HG03521 (cell line): ENCODE measurements at regions not wholly inside any gene's neighbourhood (a gene's known extent, or its start where the extent isn't known, plus 50 kb on each side); places are given as distances from the start of the nearest gene placed in this dataset.

ENCODE experiments used
- ATAC-seq: cut with Tn5 transposase; IDR thresholded peaks from one replicate; pipeline ENCODE4 v1.9.1; 2021; ENCODE audit warnings: mild to moderate bottlenecking, moderate library complexity; ENCODE audit not compliant: unreplicated experiment

DNA sequence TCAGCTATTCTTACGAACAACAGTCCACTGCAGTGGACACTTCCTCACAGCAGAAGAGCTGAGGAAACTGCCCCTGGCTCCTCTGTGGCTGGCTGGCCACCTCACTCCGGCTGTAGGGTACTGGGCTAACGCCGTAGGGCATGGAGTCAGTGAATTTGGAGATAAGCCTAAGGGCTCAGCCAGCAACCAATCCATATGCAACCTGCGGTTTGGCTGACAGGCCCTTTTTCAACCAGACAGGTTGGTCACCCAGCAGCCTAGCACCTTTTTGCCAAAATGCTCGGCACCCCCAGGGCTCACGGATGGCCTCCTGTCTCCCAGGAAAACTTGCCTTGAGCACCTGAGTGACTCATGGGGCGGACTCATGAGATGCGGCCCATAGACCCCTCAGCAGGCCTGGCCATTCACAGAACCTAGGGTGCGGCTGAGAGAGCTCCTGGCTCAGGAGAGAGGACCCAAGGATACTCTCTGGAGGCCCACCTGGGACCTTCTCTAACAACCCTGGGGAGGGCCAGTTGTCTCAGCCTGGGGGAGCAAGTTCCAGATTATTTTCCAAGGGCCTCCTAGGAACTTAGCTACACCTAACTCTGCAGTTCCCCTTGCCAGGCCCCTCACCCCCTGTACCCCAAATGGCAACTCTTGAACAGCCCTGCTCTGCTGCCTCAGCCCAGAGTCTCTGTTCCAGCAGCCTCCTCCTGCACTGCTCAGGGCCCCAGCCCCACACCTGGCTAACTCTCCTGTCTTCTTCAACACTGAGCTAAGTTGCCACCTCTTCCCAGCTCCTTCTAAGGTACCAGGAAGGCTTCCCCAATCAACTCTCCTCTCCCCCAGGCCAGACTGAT lies 252.1 kb downstream of the CYP26B1 start:
- no peak for ATAC-seq

DNA sequence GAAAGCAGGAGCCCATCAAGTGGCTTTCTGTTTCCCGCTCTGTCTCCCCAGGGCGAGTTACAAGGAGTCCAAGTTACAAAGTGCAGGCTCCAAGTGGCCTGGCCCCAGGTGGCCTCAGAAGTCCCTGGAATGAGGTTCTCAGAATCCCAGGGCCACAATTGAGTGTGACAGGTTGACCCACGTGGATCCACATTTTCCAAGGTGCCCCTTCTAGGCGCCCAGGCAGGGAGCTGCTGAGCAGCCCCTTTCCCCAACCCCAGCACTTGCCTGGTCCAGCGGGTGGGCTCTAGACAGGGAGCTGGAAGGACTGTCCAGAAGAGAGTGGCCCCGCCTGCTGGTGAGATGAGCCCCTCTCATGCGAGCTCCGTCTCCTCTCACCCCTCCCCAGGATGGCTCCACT lies 253.4 kb downstream of the CYP26B1 start:
- no peak for ATAC-seq

DNA sequence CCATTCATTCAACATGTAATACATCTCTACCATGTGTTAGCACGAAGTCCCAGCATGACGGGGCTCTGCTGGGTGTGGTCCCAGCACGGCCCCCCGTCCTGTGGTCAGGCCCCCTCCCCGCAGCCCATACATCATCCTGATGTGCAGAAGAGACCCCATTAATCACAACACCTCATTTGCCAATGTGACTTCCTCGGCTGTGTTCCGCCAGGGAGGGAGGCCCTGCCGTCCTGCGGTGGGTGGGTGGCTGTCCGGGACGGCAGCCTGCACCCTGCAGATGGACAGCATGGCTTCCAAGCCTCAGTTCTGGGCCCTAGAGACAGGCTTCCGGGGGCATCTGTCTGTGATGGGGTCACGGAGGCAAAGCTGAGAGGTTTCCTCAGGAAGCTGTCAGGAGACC lies 254.0 kb downstream of the CYP26B1 start:
- no peak for ATAC-seq

DNA sequence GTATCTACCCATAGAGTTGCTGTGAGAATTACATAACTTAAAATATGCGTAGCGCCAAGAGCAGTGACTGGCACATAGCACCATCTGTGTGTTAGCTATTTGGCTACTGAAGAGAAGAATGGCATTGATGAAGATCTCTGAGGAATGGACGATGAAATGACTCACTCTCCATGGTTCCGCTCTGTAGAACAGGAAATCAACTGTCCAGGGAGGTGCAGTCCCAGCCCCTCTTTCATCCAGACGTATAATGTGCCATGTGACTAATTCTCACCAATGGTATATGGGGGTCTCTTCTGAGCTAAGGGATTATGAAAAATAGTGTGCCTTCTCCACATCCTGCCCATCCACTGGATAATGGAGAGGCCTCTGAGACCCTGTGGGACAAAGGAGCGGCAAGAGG lies 254.8 kb downstream of the CYP26B1 start:
- ATAC-seq = no peak

DNA sequence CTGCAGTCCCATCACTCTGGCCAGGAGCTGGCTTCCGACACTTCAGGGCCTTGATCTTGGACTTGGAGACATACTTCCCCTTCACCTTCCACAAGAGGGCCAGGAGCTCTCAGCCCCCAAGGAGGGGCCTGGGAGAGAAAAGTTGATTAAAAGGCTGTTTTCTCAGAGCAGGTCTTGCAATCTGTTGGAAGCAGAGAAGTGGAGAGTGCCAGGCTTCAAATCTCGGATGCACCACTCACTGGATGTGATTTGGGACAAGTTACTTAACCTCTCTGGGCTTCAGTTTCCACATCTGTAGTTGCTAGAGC lies 255.3 kb downstream of the CYP26B1 start:
- ATAC-seq = no peak

DNA sequence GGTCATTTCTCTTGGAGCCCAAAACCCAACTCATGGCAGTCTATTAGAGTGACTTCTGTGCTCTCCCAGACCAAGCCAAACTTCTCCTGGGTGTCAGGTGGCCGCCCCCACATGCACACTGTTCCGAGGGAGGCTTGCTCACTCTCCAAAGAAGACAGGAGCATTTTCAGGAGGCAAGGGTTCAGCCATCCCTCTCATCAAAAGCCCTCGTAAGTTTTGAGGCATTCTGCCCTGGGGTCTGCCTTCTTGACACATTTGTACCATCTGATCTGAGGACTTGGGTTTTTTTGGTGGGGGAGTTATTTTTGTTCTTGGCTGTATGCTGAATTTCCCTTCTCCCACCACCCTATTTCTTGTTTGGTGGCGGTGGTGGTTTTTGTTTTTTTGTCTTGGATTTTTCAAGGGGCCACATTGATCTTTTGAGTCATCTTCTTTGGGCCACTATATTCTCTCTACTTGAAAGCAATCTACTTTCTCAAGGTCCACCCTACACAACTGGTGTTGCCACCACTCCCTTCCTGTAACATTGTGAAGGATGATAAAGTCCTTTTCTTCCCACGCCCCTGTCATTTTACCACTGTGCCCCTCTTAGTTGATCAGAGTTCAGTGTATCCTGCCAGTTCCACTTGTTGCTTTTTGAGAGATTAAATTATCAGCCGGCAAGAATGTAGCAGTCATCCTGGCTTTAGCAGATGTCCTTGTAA lies 255.8 kb downstream of the CYP26B1 start:
- ATAC-seq = no peak

DNA sequence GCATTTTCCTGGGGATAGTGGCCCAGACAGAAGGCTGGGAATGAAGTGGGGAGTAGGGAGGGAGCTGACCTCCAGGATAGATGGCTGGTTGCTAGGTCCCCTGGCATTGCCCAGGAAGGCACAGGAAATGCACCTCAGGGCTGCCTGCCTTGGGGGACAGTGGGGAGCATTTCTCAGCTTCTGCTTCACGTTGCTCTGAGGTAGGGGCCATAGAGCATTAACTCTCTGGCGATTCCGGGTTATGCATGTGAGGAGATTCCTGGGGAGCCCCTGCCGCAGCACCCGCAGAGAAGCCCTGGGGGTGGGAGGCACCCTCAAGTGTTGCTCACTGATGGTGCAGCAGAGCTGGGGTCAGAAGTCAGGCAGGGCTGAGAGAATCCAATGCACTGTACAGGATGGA lies 256.5 kb downstream of the CYP26B1 start:
- no peak for ATAC-seq

DNA sequence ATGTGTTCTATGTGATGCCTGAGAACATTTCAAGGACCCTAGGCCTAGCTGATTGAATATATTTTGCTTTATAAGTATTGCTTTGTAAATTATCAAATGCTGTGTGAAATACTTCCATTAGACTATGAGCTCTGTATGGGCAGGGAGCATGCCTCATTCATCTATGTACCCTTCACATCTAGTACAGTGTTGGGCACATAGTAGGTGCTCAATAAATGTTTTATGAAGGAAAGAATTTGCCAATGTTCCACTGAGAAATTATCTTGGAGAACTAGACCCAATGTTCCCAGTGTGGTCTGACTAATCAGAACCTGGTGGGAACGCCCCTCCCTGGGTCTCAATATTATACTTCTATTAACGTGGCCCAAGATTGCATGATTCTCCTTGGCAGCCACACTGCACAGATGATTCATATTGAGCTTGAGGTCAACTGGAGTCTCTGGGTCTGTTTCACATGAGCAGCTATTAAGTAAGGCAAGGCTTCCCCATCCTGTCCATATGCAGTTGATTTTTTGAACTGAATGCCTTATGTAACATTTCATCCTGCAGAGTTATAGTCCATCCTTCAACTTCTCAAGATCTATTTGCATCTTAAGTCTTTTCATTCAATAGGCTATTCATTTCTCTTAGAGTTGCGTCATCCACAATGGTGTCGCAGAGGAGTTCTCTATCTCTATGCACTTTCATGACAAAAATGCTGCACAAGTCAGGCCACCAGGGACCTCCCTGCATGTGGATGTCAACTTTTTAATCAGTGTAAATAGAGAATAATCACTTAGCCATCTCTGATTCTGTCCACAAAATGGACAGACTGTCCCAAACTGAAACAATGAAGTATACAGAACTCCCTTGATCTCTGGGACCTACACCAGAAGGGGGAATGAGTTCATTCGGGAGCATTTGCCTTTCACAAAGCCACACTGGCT lies 257.6 kb downstream of the CYP26B1 start:
- no peak for ATAC-seq

DNA sequence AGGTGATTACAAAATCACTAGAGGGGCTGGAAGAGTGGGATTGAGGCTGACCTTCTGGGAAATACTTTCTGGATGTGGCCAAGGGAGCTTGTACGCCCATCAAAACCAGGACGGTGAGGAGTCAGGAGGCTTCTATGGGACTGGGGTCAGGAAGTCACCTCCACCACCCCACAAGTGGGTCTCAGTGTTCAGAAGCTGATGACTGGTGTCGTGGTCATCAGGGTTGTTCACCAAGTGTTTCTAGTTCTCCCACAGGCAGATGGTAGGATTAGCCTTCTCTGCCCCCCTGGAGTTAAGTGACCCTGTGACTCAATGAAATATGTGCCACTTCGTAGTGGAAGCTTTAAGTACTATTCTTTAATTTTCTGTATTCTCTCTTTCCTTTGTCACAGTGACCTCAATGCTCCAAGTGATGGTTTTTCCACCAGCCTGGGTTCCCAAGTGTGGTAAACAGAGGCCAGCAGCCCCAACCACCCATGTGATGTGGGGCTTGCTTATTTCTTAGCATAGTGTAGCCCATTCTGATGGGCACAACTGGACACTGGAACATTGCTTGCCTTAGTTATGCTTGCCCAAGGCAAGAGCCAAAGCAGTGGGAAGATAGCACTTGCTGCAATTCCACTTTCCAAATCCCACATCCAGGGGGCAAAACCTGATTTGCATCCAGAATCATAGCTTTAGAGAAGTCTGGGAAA lies 258.8 kb downstream of the CYP26B1 start:
- ATAC-seq = no peak

DNA sequence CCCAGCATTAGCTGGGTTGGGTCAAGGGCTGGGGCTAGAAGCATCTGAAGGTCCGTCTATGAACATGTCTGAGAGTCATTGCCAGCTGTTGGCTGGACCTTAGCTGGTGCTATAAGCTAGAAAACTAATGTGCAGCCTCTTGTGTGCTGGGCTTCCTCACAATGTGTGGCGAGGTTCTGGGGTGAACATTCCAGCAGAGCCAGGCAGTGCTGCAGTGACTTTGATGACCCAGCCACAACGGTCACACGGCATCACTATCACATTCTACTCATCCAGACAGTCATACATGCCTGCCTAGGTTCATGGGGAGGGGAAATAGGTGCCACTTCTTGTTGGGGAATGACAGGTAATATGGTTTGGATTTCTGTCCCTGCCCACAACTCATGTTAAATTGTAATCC lies 260.5 kb downstream of the CYP26B1 start:
- ATAC-seq = no peak

DNA sequence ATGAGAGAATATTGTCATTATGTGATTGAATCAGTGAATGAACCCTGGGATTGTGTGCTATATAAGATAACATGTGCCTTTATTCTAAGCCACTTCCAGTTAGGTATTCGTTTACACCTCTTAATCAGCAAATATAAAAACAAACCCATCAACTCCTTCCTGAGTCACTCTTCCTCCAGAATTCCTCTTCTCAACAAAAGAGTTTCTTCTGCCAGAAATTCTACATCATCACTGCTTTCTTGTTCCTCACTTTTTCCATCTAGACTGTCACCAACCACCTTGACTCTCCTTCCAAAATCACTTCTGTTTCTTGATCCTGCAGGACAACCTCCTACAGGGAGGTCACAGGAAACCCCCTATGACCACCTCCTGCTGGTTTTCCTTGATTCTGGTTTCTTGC lies 261.4 kb downstream of the CYP26B1 start:
- no peak for ATAC-seq

DNA sequence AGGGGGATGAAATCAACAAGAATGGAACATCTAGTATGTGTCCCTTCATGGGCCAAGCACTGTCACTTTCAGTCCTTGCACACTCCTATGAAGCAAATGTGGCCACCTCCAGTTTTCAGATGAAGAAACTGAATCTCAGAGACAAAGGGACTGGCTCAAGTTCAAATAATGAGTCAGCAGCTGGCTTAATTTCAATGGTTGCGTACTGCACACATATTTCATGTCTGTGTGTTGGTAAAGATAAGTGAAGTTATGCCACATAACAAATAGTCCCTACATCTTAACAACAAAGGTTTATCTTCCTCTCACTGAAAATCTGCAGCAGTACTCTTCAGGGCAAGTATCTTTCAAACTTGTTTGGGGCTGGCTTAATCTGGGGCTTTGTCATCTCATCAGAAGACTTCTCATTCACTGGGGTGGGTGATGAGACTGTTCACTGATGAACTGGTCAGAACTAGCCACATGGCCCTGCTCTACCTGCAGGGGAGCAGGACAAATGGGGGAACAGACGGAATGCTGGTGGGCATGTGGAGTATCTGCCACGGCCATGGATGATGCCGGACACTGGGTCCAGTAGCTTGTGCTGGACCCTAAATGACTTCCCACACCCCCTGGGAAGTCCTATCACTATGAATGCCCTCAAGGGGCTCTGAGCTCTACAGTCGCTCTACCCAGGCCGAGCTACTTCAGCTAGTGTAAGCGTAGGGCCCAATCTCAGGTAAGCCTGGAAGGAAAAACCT lies 263.2 kb downstream of the CYP26B1 start:
- ATAC-seq = no peak

DNA sequence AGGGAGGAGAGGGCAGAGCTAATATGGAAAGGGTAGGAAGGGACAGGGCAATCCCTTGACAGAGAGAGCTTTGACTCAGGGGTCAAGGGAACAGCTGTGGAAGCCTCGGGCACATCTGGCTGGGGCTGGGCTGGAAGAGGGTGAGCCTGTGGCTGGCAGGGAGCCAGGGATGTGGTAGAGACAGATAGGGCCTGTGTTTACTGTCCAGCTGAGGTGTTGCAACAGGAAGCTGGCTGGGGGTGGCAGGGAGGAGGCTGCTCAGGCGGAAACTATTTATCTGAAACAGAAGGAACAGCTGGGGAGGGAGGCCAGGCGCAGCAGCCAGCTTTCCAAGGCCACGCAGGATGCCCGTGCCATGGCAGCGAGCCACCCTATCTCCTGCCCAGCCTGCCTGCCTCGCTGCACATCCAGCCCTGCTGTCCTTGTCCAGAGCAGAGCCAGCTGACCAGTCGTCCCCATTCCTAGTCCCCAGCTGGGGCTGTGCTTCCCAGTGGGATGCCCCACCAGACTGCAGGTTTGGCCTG lies 264.7 kb downstream of the CYP26B1 start:
- no peak for ATAC-seq

DNA sequence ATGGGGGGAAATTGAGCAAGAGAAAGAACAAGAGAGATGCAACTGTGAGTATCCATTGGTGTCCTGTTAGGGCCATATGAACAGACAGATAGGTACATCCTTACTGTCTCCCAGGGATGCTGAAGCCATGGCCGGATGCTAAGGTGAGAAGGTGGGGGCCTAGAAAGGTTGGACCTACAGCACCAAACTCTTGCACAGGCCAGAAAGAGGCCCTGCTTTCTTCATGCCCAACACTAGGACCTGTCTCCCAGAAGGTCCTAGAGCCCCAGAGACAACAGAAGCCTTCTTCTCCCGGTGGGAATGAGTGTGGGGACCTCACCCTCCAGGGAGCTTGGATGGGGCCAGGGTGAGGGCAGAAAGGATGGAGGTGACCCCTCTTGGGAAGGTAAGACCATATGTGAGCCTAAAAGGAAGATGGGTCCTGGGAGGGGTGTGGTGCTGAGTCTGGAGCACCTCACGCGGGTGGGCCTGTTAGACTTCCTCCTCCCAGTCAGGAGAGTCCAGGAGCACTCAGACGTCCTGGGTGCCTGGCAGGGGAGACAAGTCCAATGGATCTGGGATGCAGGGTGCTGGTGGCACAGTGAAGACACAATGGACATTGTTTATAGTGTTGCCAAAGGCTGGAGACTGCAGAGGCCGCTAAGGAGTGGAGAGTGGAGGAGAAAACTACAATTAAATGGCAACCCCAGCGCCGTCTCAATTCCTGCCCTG lies 265.3 kb downstream of the CYP26B1 start:
- no peak for ATAC-seq

DNA sequence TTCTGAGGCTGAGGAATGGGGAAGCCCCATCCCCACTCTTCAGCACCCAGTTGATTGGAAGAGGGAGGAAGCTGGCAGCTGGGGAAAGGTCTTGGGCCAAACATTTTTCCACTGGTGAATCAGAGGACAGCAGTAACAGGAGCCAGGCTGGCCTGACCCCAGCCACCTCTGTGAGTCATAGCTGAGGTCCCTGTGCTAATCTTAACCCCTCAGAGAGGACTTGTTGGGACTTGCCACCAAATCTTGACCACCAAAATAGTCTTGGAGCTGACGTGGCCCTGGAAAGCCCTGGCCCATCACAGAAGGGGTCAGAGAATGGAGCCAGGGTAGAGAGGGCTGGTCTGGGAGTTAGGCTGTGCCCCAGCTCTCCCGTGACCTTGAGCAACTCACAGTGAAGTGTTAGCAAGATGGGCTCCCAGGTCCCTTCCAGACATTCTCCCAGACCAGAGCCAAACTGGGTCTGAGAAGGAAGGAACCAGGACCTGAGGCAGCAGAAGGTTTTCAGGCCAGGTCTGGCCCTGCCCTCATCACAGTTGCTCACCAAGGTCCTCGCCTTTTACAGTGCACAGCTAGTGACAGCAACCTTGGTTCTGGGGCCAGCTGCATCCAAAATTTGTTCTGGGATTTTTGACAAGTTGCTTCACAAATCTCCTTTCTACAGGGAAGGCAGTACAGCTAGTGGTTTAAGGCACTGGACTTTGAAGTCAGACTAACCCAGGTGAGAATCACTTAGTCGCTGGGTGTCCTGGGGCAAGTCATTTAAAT lies 266.6 kb downstream of the CYP26B1 start:
- no peak for ATAC-seq

DNA sequence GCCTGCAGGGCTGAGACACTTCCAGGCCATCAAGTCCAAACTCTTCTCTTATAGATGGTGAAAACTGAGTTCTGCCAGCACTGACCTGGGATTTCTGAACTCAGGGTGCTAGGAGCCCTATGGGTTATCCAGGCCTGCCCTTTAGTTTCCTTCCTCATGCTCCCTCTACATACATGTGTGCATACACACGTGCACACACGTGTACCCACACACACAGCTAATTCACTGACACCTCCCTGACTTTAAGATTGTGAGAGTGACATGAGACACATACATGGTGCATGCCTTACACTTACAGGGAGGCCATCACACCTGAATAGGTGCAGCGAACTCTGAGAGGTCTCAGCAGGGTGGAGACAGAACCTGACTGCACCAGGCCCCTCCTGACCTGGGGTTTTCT lies 267.4 kb downstream of the CYP26B1 start:
- no peak for ATAC-seq

DNA sequence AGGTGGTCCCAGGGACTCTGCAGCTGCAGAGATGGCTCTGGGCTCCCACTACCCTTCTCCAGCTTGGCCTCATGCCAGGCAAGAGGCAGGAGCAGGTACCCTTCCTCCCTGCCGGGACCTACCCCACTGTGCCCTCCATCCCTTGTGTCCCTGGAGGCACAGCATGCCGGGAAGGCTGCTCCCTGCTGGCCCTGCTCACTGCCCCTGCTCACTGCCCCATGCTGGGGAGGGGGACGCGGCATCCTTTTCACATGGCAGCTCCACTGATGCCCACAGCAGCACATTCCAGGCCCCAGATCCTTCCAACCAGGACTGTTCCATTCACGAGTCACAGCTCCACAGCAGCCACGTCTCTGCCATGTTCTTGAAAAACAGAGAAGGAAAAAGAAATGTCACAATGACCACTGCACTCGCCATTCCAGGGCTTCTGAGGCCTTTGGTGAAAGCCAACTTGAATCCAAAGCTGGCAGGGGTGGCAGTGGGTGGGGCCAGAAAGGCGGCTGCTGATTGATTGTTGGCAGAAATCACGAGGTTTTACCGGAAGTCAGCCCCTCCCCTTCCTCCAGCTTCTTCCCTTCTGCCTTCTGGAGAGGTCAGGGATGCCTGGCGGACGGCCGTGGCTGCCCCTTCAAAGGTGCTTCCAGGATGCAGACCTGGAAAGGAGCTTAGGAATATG lies 268.0 kb downstream of the CYP26B1 start:
- ATAC-seq = no peak
